CD4-positive, alpha-beta T cell (primary cell): ENCODE measurements at regions not wholly inside any gene's neighbourhood (a gene's known extent, or its start where the extent isn't known, plus 50 kb on each side); places are given as distances from the start of the nearest gene placed in this dataset.

ENCODE experiments used
- ATAC-seq: fragments of 200-7000 bp; cut with Tn5 transposase; one replicate; pipeline ENCODE4 v1.10.0; 2022; ENCODE audit warnings: mild to moderate bottlenecking; ENCODE audit not compliant: poor library complexity
- CTCF ChIA-PET: fragments of 350-600 bp; sonication (Branson Sonifier 250); formaldehyde crosslinking; loops from one replicate; lab custom pipeline; 2021; ENCODE audit warnings: antibody characterized with exemption, inconsistent platforms; lab: Charles Lee
- POLR2A ChIA-PET: fragments of 350-600 bp; sonication (Branson Sonifier 250); formaldehyde crosslinking; loops from one replicate; lab custom pipeline; 2021; ENCODE audit warnings: antibody characterized with exemption, inconsistent platforms; lab: Charles Lee
- DNase-seq, 14 experiments: peaks; one replicate each; pipeline ENCODE4 v3.0.0-alpha.2; 2013 to 2020; ENCODE audit warnings: mixed read lengths in 2 of 14
- H3K27ac ChIP-seq, 2 donors: one replicate each; pipeline versions ENCODE4 v1.5.1 to v1.7.0; 2013; ENCODE audit warnings: low read length in 2 of 2, low read depth in 1 of 2, mild to moderate bottlenecking in 1 of 2
- H3K27me3 ChIP-seq, 2 experiments: 1 replicate in 1 of 2; 2 replicates in 1 of 2; pipeline versions ENCODE4 v1.6.1 to v1.7.0; 2013; ENCODE audit warnings: low read length in 2 of 2, control low read depth in 1 of 2, mild to moderate bottlenecking in 1 of 2, moderate library complexity in 1 of 2; ENCODE audit not compliant: insufficient read depth in 2 of 2, control insufficient read depth in 1 of 2
- H3K36me3 ChIP-seq: one replicate; pipeline ENCODE4 v1.6.1; 2013; ENCODE audit warnings: low read length, control low read depth; ENCODE audit not compliant: insufficient read depth
- H3K4me1 ChIP-seq: one replicate; pipeline ENCODE4 v1.6.1; 2013; ENCODE audit warnings: low read length, control low read depth; ENCODE audit not compliant: insufficient read depth
- H3K4me3 ChIP-seq: one replicate; pipeline ENCODE4 v1.5.1; 2013; ENCODE audit warnings: mild to moderate bottlenecking, low read length, moderate library complexity
- H3K9me3 ChIP-seq, 2 experiments: 1 replicate in 1 of 2; 2 replicates in 1 of 2; pipeline versions ENCODE4 v1.6.1 to v1.7.0; 2013; ENCODE audit warnings: low read length in 2 of 2, mild to moderate bottlenecking in 2 of 2, control low read depth in 1 of 2, moderate library complexity in 1 of 2; ENCODE audit not compliant: control insufficient read depth in 1 of 2, insufficient read depth in 1 of 2
- H3K27ac Mint-ChIP-seq: one replicate; pipeline ENCODE4 v1.8.0; 2020; ENCODE audit warnings: mixed read lengths
- H3K27me3 Mint-ChIP-seq: one replicate; pipeline ENCODE4 v1.8.0; 2021; ENCODE audit warnings: mixed read lengths
- H3K36me3 Mint-ChIP-seq: one replicate; pipeline ENCODE4 v1.8.0; 2021; ENCODE audit warnings: low read depth, mixed read lengths
- H3K4me1 Mint-ChIP-seq: one replicate; pipeline ENCODE4 v1.8.0; 2021; ENCODE audit warnings: low read depth, mixed read lengths
- H3K4me3 Mint-ChIP-seq: one replicate; pipeline ENCODE4 v1.8.0; 2020; ENCODE audit warnings: mild to moderate bottlenecking, mixed read lengths
- H3K9me3 Mint-ChIP-seq: one replicate; pipeline ENCODE4 v1.8.0; 2020; ENCODE audit warnings: mixed read lengths
- CTCF ChIP-seq: fragments of 200-600 bp; IDR thresholded peaks from one replicate; pipeline ENCODE4 v1.8.0; 2022; ENCODE audit warnings: antibody characterized with exemption, mild to moderate bottlenecking
- intact Hi-C, 2 experiments: fragments of 100-400 bp; cut with DNase I in 1 of 2; cut with micrococcal nuclease in 1 of 2; formaldehyde crosslinking; loops; one replicate each; pipeline versions ENCODE4 v1.15.1 to v1.9.0; 2023 to 2025; cut with DNase I, micrococcal nuclease

- intact Hi-C loops: no loop called here
- Mint-ChIP-seq H3K27me3 (no peaks in the 10 kb centered on the region), H3K4me1 (no peaks in the 10 kb centered on the region), H3K36me3 (no peaks in the 10 kb centered on the region), H3K27ac (no peak overlapping the region), H3K9me3 (no peaks in the 10 kb centered on the region), H3K4me3 (no peak overlapping the region)
- DNase-seq: no peak
- H3K36me3 ChIP-seq: no peaks in the 10 kb centered on the region
- H3K27ac ChIP-seq: no peak overlapping the region
- no peak for TF ChIP-seq CTCF
- no peaks in the 10 kb centered on the region for H3K27me3 ChIP-seq
- ChIA-PET CTCF (no interaction called here), POLR2A (no interaction called here)
- peaks cover 0 to 6% of the 10 kb centered on the region in 2 experiments for H3K9me3 ChIP-seq
- no peak overlapping the region for H3K4me3 ChIP-seq
- no peak for ATAC-seq
- H3K4me1 ChIP-seq: no peaks in the 10 kb centered on the region
Measured at GRCh38 chr10:121129266-121129665, 278.1 kb downstream of the WDR11 start.

- no peak overlapping the region for H3K27ac Mint-ChIP-seq
- no peaks in the 10 kb centered on the region for H3K4me1 Mint-ChIP-seq
- no peak for ATAC-seq
- no peaks in the 10 kb centered on the region for H3K36me3 Mint-ChIP-seq
- no peaks in the 10 kb centered on the region for H3K9me3 Mint-ChIP-seq
- DNase-seq: no peak
- H3K27me3 ChIP-seq: no peaks in the 10 kb centered on the region
- no peak for TF ChIP-seq CTCF
- intact Hi-C loops: no loop called here
- no peak overlapping the region for H3K27ac ChIP-seq
- H3K4me3 Mint-ChIP-seq: no peak overlapping the region
- CTCF ChIA-PET: no interaction called here
- no peaks in the 10 kb centered on the region for H3K27me3 Mint-ChIP-seq
- peaks cover 0 to 6% of the 10 kb centered on the region in 2 experiments for H3K9me3 ChIP-seq
- H3K4me1 ChIP-seq: no peaks in the 10 kb centered on the region
- H3K4me3 ChIP-seq: no peak overlapping the region
- H3K36me3 ChIP-seq: no peaks in the 10 kb centered on the region
- POLR2A ChIA-PET: no interaction called here
Measured at GRCh38 chr10:121130382-121130781, 279.2 kb downstream of the WDR11 start.

GRCh38 chr10:121131014-121131413 is 279.9 kb downstream of the WDR11 start:
- no peak for ATAC-seq
- no peaks in the 10 kb centered on the region for H3K27me3 ChIP-seq
- CTCF ChIA-PET: no interaction called here

More at GRCh38 chr10:121131014-121131413, 279.9 kb downstream of the WDR11 start:
- no peaks in the 10 kb centered on the region for H3K36me3 ChIP-seq
- H3K4me1 ChIP-seq: no peaks in the 10 kb centered on the region
- Mint-ChIP-seq H3K4me1 (no peaks in the 10 kb centered on the region), H3K36me3 (no peaks in the 10 kb centered on the region), H3K27me3 (no peaks in the 10 kb centered on the region), H3K9me3 (no peaks in the 10 kb centered on the region), H3K4me3 (no peak overlapping the region), H3K27ac (no peak overlapping the region)
- TF ChIP-seq CTCF: no peak
- H3K27ac ChIP-seq: no peak overlapping the region
- no peak overlapping the region for H3K4me3 ChIP-seq
- POLR2A ChIA-PET: no interaction called here
- intact Hi-C loops: no loop called here
- no peak for DNase-seq
- peaks cover 0 to 6% of the 10 kb centered on the region in 2 experiments for H3K9me3 ChIP-seq
